ENCODE measurements at regions not wholly inside any gene's neighbourhood (a gene's known extent, or its start where the extent isn't known, plus 50 kb on each side); places are given as distances from the start of the nearest gene placed in this dataset.

GRCh38 chr1:115170377-115170776 is 81.1 kb upstream of the TSPAN2 start:
- no peak for TF ChIP-seq CTCF (conservative IDR thresholded peaks at IDR 0.05)
- no peak for TF ChIP-seq ZFX (IDR thresholded peaks at IDR 0.05)

Data from C4-2B (cell line).